ENCODE measurements at regions not wholly inside any gene's neighbourhood (a gene's known extent, or its start where the extent isn't known, plus 50 kb on each side); places are given as distances from the start of the nearest gene placed in this dataset.
A peak's percentile ranks its signal among the peaks of the same experiment; 100 is the strongest.

- 17 to 22% methylated on average over 3 of the region's 3 CpGs for WGBS, 2 donors
- no peak for ATAC-seq (ENCODE audit: low FRiP score)
- no peak for DNase-seq
- Histone ChIP-seq H3K27ac (ENCODE audit: low read depth in 1 of 2, low read length in 2 of 2) (no peak overlapping the region), H3K36me3 (ENCODE audit: control insufficient read depth in 1 of 2, insufficient read depth in 2 of 2, low read length in 1 of 2) (no peaks in the 10 kb centered on the region), H3K27me3 (ENCODE audit: control insufficient read depth in 1 of 2, insufficient read depth in 2 of 2, low read length in 1 of 2) (no peaks in the 10 kb centered on the region), H3K4me1 (ENCODE audit: control insufficient read depth in 1 of 2, insufficient read depth in 2 of 2, low read length in 2 of 2) (peaks cover 1 to 7% of the 10 kb centered on the region in 2 donors), H3K9me3 (ENCODE audit: control insufficient read depth, low read length) (no peaks in the 10 kb centered on the region), H3K4me3 (ENCODE audit: low read length in 2 of 2) (no peak overlapping the region)
- intact Hi-C loops (cut with DNase I): loop anchor here in 1 of 2 donors (2.0 kb wide), 1 partner anchor 567 kb away; the partner anchor contains the start of gene CITED2
Measured at GRCh38 chr6:139941826-139942225, 567.4 kb upstream of the CITED2 start.

GRCh38 chr6:139940741-139941729 is 566.6 kb upstream of the CITED2 start:
- Histone ChIP-seq H3K9me3 (ENCODE audit: control insufficient read depth, low read length) (no peaks in the 10 kb centered on the region), H3K4me3 (ENCODE audit: low read length in 2 of 2) (peak overlapping the region in 1 of 2 donors; percentile 48), H3K27ac (ENCODE audit: low read depth in 1 of 2, low read length in 2 of 2) (peak overlapping the region in 1 of 2 donors; percentile 28), H3K27me3 (ENCODE audit: control insufficient read depth in 1 of 2, insufficient read depth in 2 of 2, low read length in 1 of 2) (no peaks in the 10 kb centered on the region), H3K4me1 (ENCODE audit: control insufficient read depth in 1 of 2, insufficient read depth in 2 of 2, low read length in 2 of 2) (peaks cover 1 to 7% of the 10 kb centered on the region in 2 donors), H3K36me3 (ENCODE audit: control insufficient read depth in 1 of 2, insufficient read depth in 2 of 2, low read length in 1 of 2) (no peaks in the 10 kb centered on the region)
- DNase-seq (no peak), ATAC-seq (ENCODE audit: low FRiP score) (no peak)
- intact Hi-C loops (cut with DNase I): no loop called here
- WGBS, 2 donors: 22 to 25% methylated on average over 8 of the region's 8 CpGs

GRCh38 chr6:139939189-139939979 is 564.9 kb upstream of the CITED2 start:
- ATAC-seq (ENCODE audit: low FRiP score) (no peak), DNase-seq (no peak)
- no peaks in the 10 kb centered on the region for H3K9me3 ChIP-seq (ENCODE audit: control insufficient read depth, low read length)
- H3K4me1 ChIP-seq (ENCODE audit: control insufficient read depth in 1 of 2, insufficient read depth in 2 of 2, low read length in 2 of 2): peaks cover 1 to 7% of the 10 kb centered on the region in 2 donors
- H3K27ac ChIP-seq (ENCODE audit: low read depth in 1 of 2, low read length in 2 of 2): no peak overlapping the region
- H3K36me3 ChIP-seq (ENCODE audit: control insufficient read depth in 1 of 2, insufficient read depth in 2 of 2, low read length in 1 of 2): no peaks in the 10 kb centered on the region
- no peaks in the 10 kb centered on the region for H3K27me3 ChIP-seq (ENCODE audit: control insufficient read depth in 1 of 2, insufficient read depth in 2 of 2, low read length in 1 of 2)
- 85 to 88% methylated on average over 2 of the region's 2 CpGs for WGBS, 2 donors
- intact Hi-C loops (cut with DNase I): no loop called here
- no peak overlapping the region for H3K4me3 ChIP-seq (ENCODE audit: low read length in 2 of 2)

GRCh38 chr6:139932671-139933070 is 558.2 kb upstream of the CITED2 start:
- no peak overlapping the region for H3K4me3 ChIP-seq (ENCODE audit: low read length in 2 of 2)
- no peaks in the 10 kb centered on the region for H3K36me3 ChIP-seq (ENCODE audit: control insufficient read depth in 1 of 2, insufficient read depth in 2 of 2, low read length in 1 of 2)
- no peak overlapping the region for H3K27ac ChIP-seq (ENCODE audit: low read depth in 1 of 2, low read length in 2 of 2)
- no peaks in the 10 kb centered on the region for H3K9me3 ChIP-seq (ENCODE audit: control insufficient read depth, low read length)
- 89 to 90% methylated on average over 3 of the region's 3 CpGs for WGBS, 2 donors
- ATAC-seq (ENCODE audit: low FRiP score) (no peak), DNase-seq (no peak)
- H3K4me1 ChIP-seq (ENCODE audit: control insufficient read depth in 1 of 2, insufficient read depth in 2 of 2, low read length in 2 of 2): no peaks in the 10 kb centered on the region
- no peaks in the 10 kb centered on the region for H3K27me3 ChIP-seq (ENCODE audit: control insufficient read depth in 1 of 2, insufficient read depth in 2 of 2, low read length in 1 of 2)
- intact Hi-C loops (cut with DNase I): loop anchor here in 1 of 2 donors (2.0 kb wide), 1 partner anchor 564 kb away; no protein-coding TSS in a partner anchor

- 94 to 96% methylated on average over 2 of the region's 2 CpGs for WGBS, 2 donors
- no peak overlapping the region for H3K27ac ChIP-seq (ENCODE audit: low read depth in 1 of 2, low read length in 2 of 2)
- H3K36me3 ChIP-seq (ENCODE audit: control insufficient read depth in 1 of 2, insufficient read depth in 2 of 2, low read length in 1 of 2): no peaks in the 10 kb centered on the region
- ATAC-seq (ENCODE audit: low FRiP score) (no peak), DNase-seq (no peak)
- no peaks in the 10 kb centered on the region for H3K4me1 ChIP-seq (ENCODE audit: control insufficient read depth in 1 of 2, insufficient read depth in 2 of 2, low read length in 2 of 2)
- H3K27me3 ChIP-seq (ENCODE audit: control insufficient read depth in 1 of 2, insufficient read depth in 2 of 2, low read length in 1 of 2): no peaks in the 10 kb centered on the region
- intact Hi-C loops (cut with DNase I): loop anchor here in 1 of 2 donors (2.0 kb wide), 1 partner anchor 563 kb away; no protein-coding TSS in a partner anchor
- no peak overlapping the region for H3K4me3 ChIP-seq (ENCODE audit: low read length in 2 of 2)
- H3K9me3 ChIP-seq (ENCODE audit: control insufficient read depth, low read length): no peaks in the 10 kb centered on the region
Measured at GRCh38 chr6:139931747-139932146, 557.3 kb upstream of the CITED2 start.

- no peak overlapping the region for H3K4me3 ChIP-seq (ENCODE audit: low read length in 2 of 2)
- no peaks in the 10 kb centered on the region for H3K36me3 ChIP-seq (ENCODE audit: control insufficient read depth in 1 of 2, insufficient read depth in 2 of 2, low read length in 1 of 2)
- ATAC-seq (ENCODE audit: low FRiP score) (peak; percentile 17), DNase-seq (no peak)
- intact Hi-C loops (cut with DNase I): no loop called here
- no peaks in the 10 kb centered on the region for H3K27me3 ChIP-seq (ENCODE audit: control insufficient read depth in 1 of 2, insufficient read depth in 2 of 2, low read length in 1 of 2)
- no peaks in the 10 kb centered on the region for H3K9me3 ChIP-seq (ENCODE audit: control insufficient read depth, low read length)
- 78 to 91% methylated on average over 1 of the region's 1 CpG for WGBS, 2 donors
- peaks cover 0 to 2% of the 10 kb centered on the region in 2 donors for H3K4me1 ChIP-seq (ENCODE audit: control insufficient read depth in 1 of 2, insufficient read depth in 2 of 2, low read length in 2 of 2)
- H3K27ac ChIP-seq (ENCODE audit: low read depth in 1 of 2, low read length in 2 of 2): no peak overlapping the region
Measured at GRCh38 chr6:139927742-139928305, 553.4 kb upstream of the CITED2 start.

GRCh38 chr6:139927236-139927635 is 552.8 kb upstream of the CITED2 start:
- intact Hi-C loops (cut with DNase I): no loop called here
- no peak for ATAC-seq (ENCODE audit: low FRiP score)
- H3K27ac ChIP-seq (ENCODE audit: low read depth in 1 of 2, low read length in 2 of 2): no peak overlapping the region
- H3K27me3 ChIP-seq (ENCODE audit: control insufficient read depth in 1 of 2, insufficient read depth in 2 of 2, low read length in 1 of 2): no peaks in the 10 kb centered on the region
- 86 to 87% methylated on average over 2 of the region's 2 CpGs for WGBS, 2 donors
- no peaks in the 10 kb centered on the region for H3K36me3 ChIP-seq (ENCODE audit: control insufficient read depth in 1 of 2, insufficient read depth in 2 of 2, low read length in 1 of 2)
- H3K9me3 ChIP-seq (ENCODE audit: control insufficient read depth, low read length): no peaks in the 10 kb centered on the region
- H3K4me3 ChIP-seq (ENCODE audit: low read length in 2 of 2): no peak overlapping the region
- DNase-seq: no peak
- peaks cover 0 to 2% of the 10 kb centered on the region in 2 donors for H3K4me1 ChIP-seq (ENCODE audit: control insufficient read depth in 1 of 2, insufficient read depth in 2 of 2, low read length in 2 of 2)

- no peaks in the 10 kb centered on the region for H3K36me3 ChIP-seq (ENCODE audit: control insufficient read depth in 1 of 2, insufficient read depth in 2 of 2, low read length in 1 of 2)
- H3K27ac ChIP-seq (ENCODE audit: low read depth in 1 of 2, low read length in 2 of 2): no peak overlapping the region
- no peak for ATAC-seq (ENCODE audit: low FRiP score)
- WGBS, 2 donors: 69 to 75% methylated on average over 3 of the region's 3 CpGs
- H3K4me3 ChIP-seq (ENCODE audit: low read length in 2 of 2): no peak overlapping the region
- H3K27me3 ChIP-seq (ENCODE audit: control insufficient read depth in 1 of 2, insufficient read depth in 2 of 2, low read length in 1 of 2): no peaks in the 10 kb centered on the region
- no peaks in the 10 kb centered on the region for H3K9me3 ChIP-seq (ENCODE audit: control insufficient read depth, low read length)
- intact Hi-C loops (cut with DNase I): no loop called here
- no peak for DNase-seq
- H3K4me1 ChIP-seq (ENCODE audit: control insufficient read depth in 1 of 2, insufficient read depth in 2 of 2, low read length in 2 of 2): peaks cover 0 to 2% of the 10 kb centered on the region in 2 donors
Measured at GRCh38 chr6:139926711-139927110, 552.3 kb upstream of the CITED2 start.
